Activated naive CD4-positive, alpha-beta T cell treated with anti-CD3 and anti-CD28 coated beads, Interleukin-2, amount 50 U/mL, for 72 hours (primary cell): ENCODE measurements at regions not wholly inside any gene's neighbourhood (a gene's known extent, or its start where the extent isn't known, plus 50 kb on each side); places are given as distances from the start of the nearest gene placed in this dataset.

Source experiments
- ATAC-seq, 2 donors: fragments of 150-1000 bp; cut with Tn5 transposase; 2 replicates each; pipeline ENCODE4 v1.10.0; 2021; ENCODE audit warnings: mild to moderate bottlenecking in 2 of 2, moderate library complexity in 2 of 2
- DNase-seq, 2 donors: peaks; one replicate each; pipeline ENCODE4 v3.0.0; 2021 to 2022; ENCODE audit warnings: low spot score in 2 of 2
- H3K27ac Mint-ChIP-seq, 2 donors: one replicate each; pipeline ENCODE4 v1.8.0; 2022; ENCODE audit warnings: mild to moderate bottlenecking in 2 of 2, mixed read lengths in 2 of 2
- H3K36me3 Mint-ChIP-seq, 2 donors: one replicate each; pipeline ENCODE4 v1.8.0; 2022; ENCODE audit warnings: mixed read lengths in 2 of 2
- H3K9me3 Mint-ChIP-seq, 2 donors: one replicate each; pipeline ENCODE4 v1.8.0; 2022; ENCODE audit warnings: mixed read lengths in 2 of 2

DNA sequence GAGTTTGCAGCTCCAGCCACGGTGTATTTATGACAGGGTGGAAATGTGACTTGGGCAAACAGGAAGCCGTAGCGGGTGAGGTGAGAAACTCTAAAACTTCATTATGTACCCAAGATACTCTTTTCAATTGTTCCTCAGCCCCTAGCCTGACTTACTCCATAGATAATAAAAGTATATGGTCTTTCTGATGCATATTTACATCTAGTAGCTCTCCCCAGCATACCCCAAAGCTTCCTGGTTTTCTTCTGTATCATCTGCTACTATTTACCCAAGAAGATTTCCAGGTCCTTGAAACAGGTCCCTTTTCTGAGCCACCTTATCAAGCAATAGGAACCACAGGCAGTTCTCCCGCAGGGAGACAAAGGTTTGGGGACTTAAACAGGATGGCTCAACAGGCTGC lies 201.5 kb upstream of the ESRRG start:
- Mint-ChIP-seq H3K9me3 (no peaks in the 10 kb centered on the region), H3K36me3 (no peaks in the 10 kb centered on the region), H3K27ac (no peak overlapping the region)
- ATAC-seq (no peak), DNase-seq (no peak)

DNA sequence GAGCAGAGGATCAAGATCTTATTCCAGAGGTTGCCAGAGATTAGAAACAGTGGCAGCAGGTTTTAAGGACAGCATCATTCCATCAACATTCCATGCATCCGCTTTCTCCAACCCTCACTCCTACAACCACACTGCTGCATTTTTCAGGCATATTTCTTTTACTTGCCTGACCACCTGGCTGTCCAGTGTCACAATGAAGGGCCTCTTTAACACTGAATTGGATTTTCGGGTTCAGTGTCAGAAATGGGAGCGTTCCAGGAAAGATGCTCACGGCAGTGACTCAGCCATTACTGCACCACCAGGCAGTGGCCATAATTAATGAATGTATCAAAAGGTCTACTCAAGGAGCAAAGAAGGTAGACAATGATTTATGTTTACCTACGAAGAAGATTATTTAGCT lies 200.4 kb upstream of the ESRRG start:
- Mint-ChIP-seq H3K27ac (no peak overlapping the region), H3K36me3 (no peaks in the 10 kb centered on the region), H3K9me3 (no peaks in the 10 kb centered on the region)
- DNase-seq (no peak), ATAC-seq (no peak)

DNA sequence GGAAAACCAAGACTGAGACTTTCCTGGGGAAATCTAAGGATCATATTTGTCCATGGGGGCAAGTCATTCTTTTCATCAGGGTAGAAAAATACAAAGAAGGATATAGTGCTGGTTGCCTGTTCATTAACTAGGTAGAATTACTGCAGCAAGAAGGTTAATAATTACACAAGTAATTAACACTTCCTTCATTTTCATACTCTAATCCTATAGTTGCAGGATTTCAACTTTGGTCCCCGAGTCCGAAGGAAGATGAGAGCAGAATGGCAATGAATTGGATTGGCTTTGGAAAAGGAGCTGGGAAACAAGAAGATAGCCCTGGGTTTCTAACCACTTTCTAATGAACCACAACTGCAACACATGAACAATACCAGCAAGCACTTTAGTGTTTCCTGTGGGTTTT lies 199.2 kb upstream of the ESRRG start:
- ATAC-seq (no peak), DNase-seq (no peak)
- Mint-ChIP-seq H3K27ac (no peak overlapping the region), H3K36me3 (no peaks in the 10 kb centered on the region), H3K9me3 (no peaks in the 10 kb centered on the region)

DNA sequence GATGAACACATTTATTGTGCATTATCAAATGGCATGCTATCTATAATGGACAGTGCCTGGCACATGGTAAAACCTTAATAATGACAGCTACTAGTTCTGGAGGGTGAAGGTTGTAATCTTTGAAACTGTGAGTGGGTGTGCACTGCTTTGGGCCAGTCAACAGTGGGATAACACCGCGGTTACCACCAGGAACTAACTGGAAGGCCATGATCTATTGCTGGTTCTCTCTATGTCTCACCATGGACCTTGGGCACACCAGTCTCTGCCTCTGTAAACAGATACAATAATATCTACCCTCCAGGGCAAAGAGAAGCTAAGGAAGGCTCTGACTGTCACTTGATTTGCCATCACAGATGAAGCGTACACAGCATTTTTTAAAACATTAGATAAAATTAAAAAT lies 198.6 kb upstream of the ESRRG start:
- Mint-ChIP-seq H3K9me3 (no peaks in the 10 kb centered on the region), H3K36me3 (no peaks in the 10 kb centered on the region), H3K27ac (no peak overlapping the region)
- ATAC-seq: no peak
- DNase-seq: no peak

DNA sequence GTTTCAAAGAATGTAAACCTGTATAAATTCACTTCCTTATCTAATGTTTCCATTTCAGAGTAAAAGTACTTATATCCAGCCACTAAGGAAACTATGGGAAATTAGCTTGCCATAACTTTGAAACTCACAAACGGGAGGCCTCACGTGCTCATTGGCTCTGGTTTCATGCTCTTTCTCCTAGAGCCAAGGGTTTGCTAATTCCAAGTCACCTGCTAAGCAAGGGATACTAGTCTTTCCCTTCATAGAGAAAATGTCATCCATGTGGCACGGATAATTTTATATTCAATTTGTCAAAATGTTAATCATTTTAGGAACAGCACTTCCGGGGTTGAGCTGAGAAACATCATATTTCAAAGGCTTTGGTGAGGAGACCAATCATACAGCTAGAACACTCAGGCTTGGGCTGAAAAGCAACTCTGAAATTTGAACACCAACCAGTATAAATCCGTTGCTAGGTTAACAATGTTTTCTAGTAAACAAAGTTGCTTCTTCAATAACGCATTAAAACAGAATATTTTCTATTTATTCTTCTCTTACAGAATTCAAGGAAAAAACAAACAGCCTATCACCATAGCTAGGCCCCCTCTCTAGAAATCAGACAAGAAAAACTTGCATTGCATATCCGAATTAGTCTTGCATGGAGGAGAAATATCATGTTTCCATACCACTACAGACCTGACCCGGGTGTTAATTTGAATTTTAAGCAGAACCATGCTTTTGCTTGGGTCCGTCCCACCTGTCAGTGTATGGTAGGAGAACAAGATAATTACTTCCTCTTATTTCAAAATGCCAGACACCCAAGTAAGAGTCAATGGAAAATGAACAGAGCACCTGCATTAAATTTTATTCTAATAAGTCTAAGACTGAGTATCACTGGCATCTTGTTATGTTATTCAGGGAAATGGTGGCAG lies 196.1 kb upstream of the ESRRG start:
- peaks cover 8 to 12% of the 10 kb centered on the region in 2 donors for H3K9me3 Mint-ChIP-seq
- no peak for DNase-seq
- no peak for ATAC-seq
- H3K27ac Mint-ChIP-seq: no peak overlapping the region
- no peaks in the 10 kb centered on the region for H3K36me3 Mint-ChIP-seq

DNA sequence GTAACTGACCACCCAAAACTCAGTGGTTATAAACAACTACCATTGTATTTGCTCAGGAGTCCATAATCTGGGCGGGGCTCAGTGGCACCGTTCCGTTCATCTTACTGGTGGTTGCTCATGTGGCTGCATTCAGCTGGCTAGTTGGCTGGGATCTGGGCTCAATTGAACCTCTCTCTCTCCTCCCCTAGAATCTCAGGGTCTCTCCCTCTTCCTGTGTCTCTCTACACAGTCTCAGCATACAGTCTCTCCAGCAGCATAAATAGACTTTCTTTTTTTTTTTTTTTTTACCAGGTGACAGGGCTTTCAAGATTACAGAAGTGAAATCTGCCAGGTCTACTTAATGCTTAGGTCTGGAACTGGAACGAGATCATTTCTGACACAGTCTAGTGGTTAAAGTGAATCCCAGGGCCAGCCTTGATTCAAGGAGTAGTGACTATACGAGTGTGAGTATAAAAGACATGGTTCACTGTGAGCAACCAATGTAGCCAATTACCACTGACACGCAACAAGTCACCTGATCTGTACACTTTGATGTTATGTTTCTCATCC lies 193.7 kb upstream of the ESRRG start:
- DNase-seq (no peak), ATAC-seq (no peak)
- H3K9me3 Mint-ChIP-seq: peaks cover 8 to 12% of the 10 kb centered on the region in 2 donors
- H3K36me3 Mint-ChIP-seq: no peaks in the 10 kb centered on the region
- no peak overlapping the region for H3K27ac Mint-ChIP-seq

DNA sequence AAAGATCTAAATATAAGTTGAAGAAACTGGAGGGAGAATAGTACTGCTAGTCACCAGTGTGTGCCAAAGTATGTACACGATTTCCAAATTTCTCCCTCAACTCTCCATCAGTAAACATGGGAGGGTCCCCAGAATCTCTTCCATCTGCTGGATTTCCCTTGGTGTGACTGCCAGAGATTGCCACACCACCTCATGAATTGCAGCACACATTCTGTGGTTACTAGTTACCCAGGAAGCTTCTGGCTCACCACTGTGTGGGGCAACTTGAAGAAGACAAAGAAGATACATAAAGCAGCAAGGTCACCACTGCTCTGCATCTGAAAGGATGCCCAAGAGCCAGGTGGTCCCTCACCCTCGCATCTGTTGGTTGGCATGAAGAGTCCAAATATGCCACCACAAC lies 191.7 kb upstream of the ESRRG start:
- ATAC-seq: no peak
- no peak for DNase-seq
- peaks cover 8 to 20% of the 10 kb centered on the region in 2 donors for H3K9me3 Mint-ChIP-seq
- H3K27ac Mint-ChIP-seq: peak overlapping the region in 1 of 2 donors; percentile 57
- no peaks in the 10 kb centered on the region for H3K36me3 Mint-ChIP-seq

DNA sequence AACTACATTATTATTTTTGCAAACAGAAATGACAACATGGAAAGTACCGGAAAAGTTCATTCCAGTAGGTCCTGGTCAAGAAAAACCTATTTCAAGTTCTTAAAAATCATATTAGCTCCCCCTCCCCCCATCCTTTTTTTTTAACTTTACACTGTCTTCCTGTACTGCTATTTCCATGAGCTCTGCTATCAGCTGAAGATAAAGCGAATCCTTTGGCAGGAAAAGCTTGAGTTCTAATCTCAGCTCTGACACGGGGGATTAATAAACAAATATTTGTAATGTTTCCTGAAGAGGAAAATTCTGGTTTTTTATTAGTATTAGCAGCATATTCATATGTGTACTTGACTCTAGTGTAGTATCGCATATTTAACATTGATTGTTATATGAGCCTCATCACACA lies 190.7 kb upstream of the ESRRG start:
- no peak overlapping the region for H3K27ac Mint-ChIP-seq
- peaks cover 8 to 20% of the 10 kb centered on the region in 2 donors for H3K9me3 Mint-ChIP-seq
- no peak for ATAC-seq
- no peaks in the 10 kb centered on the region for H3K36me3 Mint-ChIP-seq
- no peak for DNase-seq

DNA sequence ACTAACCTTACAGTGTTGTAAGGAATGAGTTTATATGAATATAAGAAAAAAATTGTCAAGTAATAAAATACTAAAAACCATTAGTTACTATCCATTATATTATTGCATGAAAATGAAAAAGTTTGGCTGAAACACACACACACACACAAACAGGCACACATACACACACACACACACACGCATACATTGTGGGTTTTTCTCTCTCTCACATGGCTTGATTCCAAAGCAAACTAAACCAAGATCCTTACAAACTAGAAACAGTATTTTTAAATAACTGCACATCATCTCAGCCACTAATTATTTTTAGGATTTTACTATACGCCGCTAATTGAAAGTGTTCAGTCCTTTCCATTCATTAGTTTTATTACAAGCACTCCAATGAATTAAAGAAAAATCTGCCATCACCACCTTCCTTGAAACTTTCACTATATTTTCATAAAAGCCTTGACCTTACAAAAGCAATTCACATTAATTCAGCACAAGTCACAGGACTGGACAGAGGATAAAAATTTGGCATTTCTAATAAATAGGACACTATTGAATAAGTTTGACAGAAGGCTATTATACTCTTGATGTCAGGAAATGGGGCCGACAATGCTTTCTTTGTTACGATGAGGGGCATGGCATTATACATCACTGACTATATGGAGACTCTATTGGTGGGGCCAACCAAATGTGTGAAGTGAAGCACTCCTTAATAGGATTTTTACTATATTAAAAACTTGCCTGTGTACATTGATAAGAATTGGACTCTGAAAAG lies 187.0 kb upstream of the ESRRG start:
- H3K9me3 Mint-ChIP-seq: peaks cover 5 to 15% of the 10 kb centered on the region in 2 donors
- DNase-seq (no peak), ATAC-seq (no peak)
- no peak overlapping the region for H3K27ac Mint-ChIP-seq
- H3K36me3 Mint-ChIP-seq: no peaks in the 10 kb centered on the region

DNA sequence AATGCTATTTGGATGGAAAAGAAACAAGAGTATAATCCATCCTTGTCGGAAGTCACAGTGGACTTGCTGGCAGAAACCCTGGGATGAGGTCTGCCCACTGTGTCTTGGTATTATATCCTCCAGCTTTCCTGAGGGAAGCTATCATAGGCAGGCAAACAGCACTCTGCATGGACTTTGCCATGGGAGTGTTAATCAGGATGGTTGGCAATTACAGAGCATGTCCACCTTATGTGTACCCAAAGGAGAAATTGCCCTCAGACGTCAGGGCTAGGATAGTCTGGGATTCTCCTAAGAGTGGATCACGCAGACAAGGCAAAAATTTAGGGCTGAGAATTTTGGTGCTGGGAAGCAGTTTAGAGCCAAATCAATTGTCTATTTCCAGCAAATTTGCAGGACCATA lies 184.9 kb upstream of the ESRRG start:
- ATAC-seq (no peak), DNase-seq (no peak)
- Mint-ChIP-seq H3K27ac (no peak overlapping the region), H3K9me3 (peaks cover 0 to 16% of the 10 kb centered on the region in 2 donors), H3K36me3 (no peaks in the 10 kb centered on the region)

DNA sequence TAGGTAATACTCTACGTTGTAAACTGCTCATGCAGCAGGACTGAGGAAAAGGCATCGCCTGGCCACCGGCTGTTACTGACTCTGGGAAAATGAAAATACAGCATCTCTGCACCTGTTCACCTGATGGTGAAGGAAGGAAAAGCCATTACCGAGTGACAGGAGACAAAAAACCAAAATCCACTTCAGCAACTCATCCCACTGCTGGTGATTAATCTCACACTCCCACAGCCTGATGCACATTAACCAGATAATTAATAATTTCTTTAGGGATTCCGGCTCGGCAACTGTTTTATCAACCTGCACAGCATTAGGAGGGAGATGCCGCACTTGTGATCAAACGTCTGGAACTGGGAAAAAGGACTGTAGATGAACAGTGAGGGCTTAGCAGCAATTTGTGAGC lies 183.9 kb upstream of the ESRRG start:
- no peak for DNase-seq
- H3K36me3 Mint-ChIP-seq: no peaks in the 10 kb centered on the region
- no peak overlapping the region for H3K27ac Mint-ChIP-seq
- no peak for ATAC-seq
- H3K9me3 Mint-ChIP-seq: peaks cover 0 to 17% of the 10 kb centered on the region in 2 donors

DNA sequence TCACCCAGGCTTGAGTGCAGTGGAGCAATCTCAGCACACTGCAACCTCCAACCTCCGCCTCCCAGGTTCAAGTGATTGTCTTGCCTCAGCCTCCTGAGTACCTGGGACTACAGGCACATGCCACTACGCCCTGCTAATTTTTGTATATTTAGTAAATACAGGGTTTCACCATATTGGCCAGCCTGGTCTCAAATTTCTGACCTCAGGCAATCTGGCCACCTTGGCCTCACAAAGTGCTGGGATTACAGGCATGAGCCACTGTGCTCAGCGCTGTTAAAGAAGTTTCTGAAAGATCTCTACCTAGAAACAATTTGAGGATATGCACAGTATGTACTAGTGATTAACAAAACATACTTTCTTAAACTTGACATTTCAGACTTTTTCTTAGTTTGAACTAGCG lies 182.6 kb upstream of the ESRRG start:
- DNase-seq (no peak), ATAC-seq (no peak)
- no peak overlapping the region for H3K27ac Mint-ChIP-seq
- peaks cover 0 to 9% of the 10 kb centered on the region in 2 donors for H3K9me3 Mint-ChIP-seq
- H3K36me3 Mint-ChIP-seq: no peaks in the 10 kb centered on the region

DNA sequence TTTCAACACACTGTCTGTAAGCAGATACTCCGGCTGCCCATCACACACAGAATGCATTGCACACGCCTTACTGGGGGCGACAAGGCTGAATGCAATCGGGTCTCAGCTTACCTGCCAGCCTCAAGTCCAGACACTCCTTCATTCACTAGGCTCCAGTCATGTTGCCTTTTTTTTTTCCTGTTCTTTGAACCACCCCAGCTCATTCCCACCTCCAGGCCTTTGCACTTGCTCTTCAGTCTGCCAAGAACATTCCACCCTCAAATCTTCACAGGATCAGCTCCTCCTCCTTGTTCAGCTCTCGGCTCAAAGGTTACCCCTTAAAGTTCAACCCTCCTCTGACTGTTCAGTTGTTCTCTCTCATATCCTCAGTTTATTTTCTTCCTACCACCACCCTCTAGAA lies 181.9 kb upstream of the ESRRG start:
- no peak for ATAC-seq

DNA sequence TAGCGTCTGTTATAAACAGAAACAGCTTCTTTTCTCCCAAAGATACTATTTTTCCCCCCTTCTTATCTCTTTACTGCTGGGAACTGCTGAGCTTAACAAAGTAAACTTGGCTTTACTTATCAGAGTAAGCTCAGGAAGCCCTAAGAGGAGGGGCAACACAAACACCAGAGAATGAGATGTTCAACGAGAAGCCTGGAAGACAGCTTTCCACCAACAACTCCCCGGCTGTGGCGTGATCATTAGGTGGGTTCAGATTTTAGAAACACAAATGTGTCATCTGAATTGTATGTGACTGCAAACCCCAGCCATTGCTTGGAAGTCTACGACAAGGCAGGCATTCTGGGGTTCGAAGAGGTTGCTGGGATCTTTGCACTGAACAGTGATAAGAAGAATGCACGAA lies 181.2 kb upstream of the ESRRG start:
- Mint-ChIP-seq H3K27ac (no peak overlapping the region), H3K36me3 (no peaks in the 10 kb centered on the region), H3K9me3 (peaks cover 0 to 9% of the 10 kb centered on the region in 2 donors)
- DNase-seq (no peak), ATAC-seq (no peak)

More for the DNA sequence above, 181.9 kb upstream of the ESRRG start:
- no peaks in the 10 kb centered on the region for H3K36me3 Mint-ChIP-seq
- no peak for DNase-seq
- H3K27ac Mint-ChIP-seq: no peak overlapping the region
- peaks cover 0 to 9% of the 10 kb centered on the region in 2 donors for H3K9me3 Mint-ChIP-seq

DNA sequence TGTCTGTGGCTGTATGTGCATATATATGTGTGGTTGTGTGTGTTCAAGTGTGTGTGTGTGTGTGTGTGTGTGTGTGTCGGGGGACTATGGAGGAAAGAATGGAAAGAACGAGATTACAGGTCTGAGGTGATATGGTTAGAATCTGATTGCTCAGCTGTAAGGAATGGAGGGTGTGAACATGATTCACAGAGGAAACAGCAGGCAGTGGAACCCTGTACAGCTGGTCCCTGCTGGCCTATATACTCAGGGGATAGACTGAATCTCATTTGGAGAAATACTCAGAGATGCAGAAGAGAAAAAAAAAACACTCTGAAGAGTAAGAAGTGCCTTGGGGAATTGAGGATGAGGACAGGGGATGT lies 180.1 kb upstream of the ESRRG start:
- Mint-ChIP-seq H3K9me3 (peaks cover 0 to 9% of the 10 kb centered on the region in 2 donors), H3K27ac (no peak overlapping the region), H3K36me3 (no peaks in the 10 kb centered on the region)
- DNase-seq (no peak), ATAC-seq (no peak)

DNA sequence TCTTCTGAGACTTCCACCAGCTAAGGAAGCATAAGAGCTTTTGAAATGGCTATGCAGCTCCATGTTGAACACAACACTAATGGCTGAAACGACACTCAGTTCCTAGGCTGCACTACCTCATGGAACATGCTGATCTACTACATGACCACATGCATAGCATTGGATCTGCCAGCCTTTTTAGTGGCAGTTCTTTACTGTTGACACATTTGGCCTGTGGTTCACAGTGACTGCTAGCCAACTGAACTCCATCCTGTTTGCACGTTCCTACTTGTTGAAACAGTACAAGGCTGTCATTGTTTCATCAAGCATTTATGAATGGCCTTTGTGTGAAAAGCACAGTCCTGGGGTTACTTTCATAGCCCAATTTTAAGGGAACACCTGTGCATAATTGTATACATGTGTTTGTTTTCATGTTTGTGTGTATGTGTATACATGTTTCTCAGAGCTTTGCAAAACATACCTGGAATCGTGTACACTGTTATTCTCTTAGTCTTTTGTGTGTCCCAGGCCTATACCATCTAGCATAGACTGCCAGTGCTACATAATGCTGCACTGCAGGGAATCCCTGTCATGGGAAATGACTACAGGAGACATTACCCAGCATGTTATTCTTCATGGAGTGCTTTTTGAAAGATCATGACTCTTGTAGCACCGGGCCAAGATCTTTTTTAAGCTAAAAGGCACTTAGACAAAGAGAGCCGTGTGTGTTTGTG lies 179.6 kb upstream of the ESRRG start:
- DNase-seq (no peak), ATAC-seq (no peak)
- no peaks in the 10 kb centered on the region for H3K36me3 Mint-ChIP-seq
- no peak overlapping the region for H3K27ac Mint-ChIP-seq
- H3K9me3 Mint-ChIP-seq: peaks cover 0 to 9% of the 10 kb centered on the region in 2 donors

DNA sequence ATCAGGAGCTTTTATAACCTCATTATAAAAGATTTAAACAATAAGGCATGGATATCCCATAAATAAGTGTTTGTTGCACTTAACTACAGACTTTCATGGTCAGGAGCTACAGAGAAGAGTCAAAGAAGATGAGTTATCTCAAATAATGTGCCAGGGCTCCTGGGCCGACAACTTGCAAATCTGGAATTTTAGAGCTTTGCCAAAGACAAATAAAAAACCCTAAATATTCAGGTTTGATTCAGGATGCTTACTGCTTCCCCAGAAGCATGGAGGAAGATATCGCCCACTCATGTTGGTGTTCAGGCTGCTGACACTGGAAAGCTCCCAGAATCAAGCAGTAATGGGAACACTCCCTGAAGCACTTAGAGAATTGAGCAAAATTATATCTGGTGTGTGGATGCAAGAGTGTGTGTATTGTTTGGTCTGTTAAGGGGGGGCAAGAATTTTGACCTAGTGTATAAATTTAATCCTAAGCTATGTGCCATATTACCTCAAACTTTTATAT lies 176.9 kb upstream of the ESRRG start:
- no peak overlapping the region for H3K27ac Mint-ChIP-seq
- no peaks in the 10 kb centered on the region for H3K36me3 Mint-ChIP-seq
- H3K9me3 Mint-ChIP-seq: peaks cover 5 to 13% of the 10 kb centered on the region in 2 donors
- DNase-seq: no peak
- no peak for ATAC-seq
